IPS DF 4.7 (cell line): ENCODE measurements at regions not wholly inside any gene's neighbourhood (a gene's known extent, or its start where the extent isn't known, plus 50 kb on each side); places are given as distances from the start of the nearest gene placed in this dataset.
A peak's percentile ranks its signal among the peaks of the same experiment; 100 is the strongest.

Experiments
- DNase-seq: peaks from one replicate; pipeline ENCODE4 v3.0.0-alpha.2; 2013; ENCODE audit warnings: low spot score; ENCODE audit errors: extremely low read depth

- DNase-seq: no peak
Measured at GRCh38 chr6:17047889-17048288, 54.0 kb upstream of the STMND1 start.

- DNase-seq: no peak
Measured at GRCh38 chr6:17045581-17046322, 56.1 kb upstream of the STMND1 start.

- no peak for DNase-seq
Measured at GRCh38 chr6:17043148-17043522, 58.7 kb upstream of the STMND1 start.

- DNase-seq: peak; percentile 44
Measured at GRCh38 chr6:17042422-17043147, 59.3 kb upstream of the STMND1 start.

GRCh38 chr6:17039266-17039665 is 62.6 kb upstream of the STMND1 start:
- DNase-seq: no peak

GRCh38 chr6:17038316-17038715 is 63.5 kb upstream of the STMND1 start:
- no peak for DNase-seq

GRCh38 chr6:17036065-17036393 is 65.8 kb upstream of the STMND1 start:
- DNase-seq: no peak

GRCh38 chr6:17035257-17036064 is 66.4 kb upstream of the STMND1 start:
- no peak for DNase-seq

- DNase-seq: no peak
Measured at GRCh38 chr6:17033746-17034145, 68.1 kb upstream of the STMND1 start.

- DNase-seq: no peak
Measured at GRCh38 chr6:17032988-17033634, 68.7 kb upstream of the STMND1 start.

GRCh38 chr6:17032590-17032987 is 69.3 kb upstream of the STMND1 start:
- no peak for DNase-seq

GRCh38 chr6:17031961-17032360 is 69.9 kb upstream of the STMND1 start:
- DNase-seq: no peak

- no peak for DNase-seq
Measured at GRCh38 chr6:17027441-17027840, 74.4 kb upstream of the STMND1 start.

GRCh38 chr6:17022604-17023003 is 79.2 kb upstream of the STMND1 start:
- DNase-seq: no peak

GRCh38 chr6:17021539-17021889 is 80.3 kb upstream of the STMND1 start:
- DNase-seq: no peak

GRCh38 chr6:17020889-17021538 is 80.8 kb upstream of the STMND1 start:
- no peak for DNase-seq

- no peak for DNase-seq
Measured at GRCh38 chr6:17018425-17018824, 83.4 kb upstream of the STMND1 start.

- DNase-seq: no peak
Measured at GRCh38 chr6:17017416-17017815, 84.4 kb upstream of the STMND1 start.

- no peak for DNase-seq
Measured at GRCh38 chr6:17015551-17016381, 86.1 kb upstream of the STMND1 start.

- no peak for DNase-seq
Measured at GRCh38 chr6:17015144-17015543, 86.7 kb upstream of the STMND1 start.

- no peak for DNase-seq
Measured at GRCh38 chr6:17013701-17014100, 88.1 kb upstream of the STMND1 start.
